Panc1 (cell line): ENCODE measurements at regions not wholly inside any gene's neighbourhood (a gene's known extent, or its start where the extent isn't known, plus 50 kb on each side); places are given as distances from the start of the nearest gene placed in this dataset.

Experiments used
- ATAC-seq: fragments of 200-7000 bp; cut with Tn5 transposase; 2 replicates; pipeline ENCODE4 v1.9.1; 2020; ENCODE audit warnings: mild to moderate bottlenecking, moderate library complexity
- BruUV-seq: library from RNA; stranded (reverse); fragments of 400-500 nt; replicated peaks from 2 replicates; lab custom pipeline; 2021; lab: Mats Ljungman, UMichigan
- CTCF ChIA-PET: fragments of 300-600 bp; sonication (Branson Sonifier 250); formaldehyde crosslinking; loops from one replicate; lab custom pipeline; 2022; ENCODE audit warnings: antibody characterized with exemption; lab: Charles Lee
- POLR2A ChIA-PET: fragments of 300-600 bp; sonication (Branson Sonifier 250); formaldehyde crosslinking; loops from one replicate; lab custom pipeline; 2022; ENCODE audit warnings: antibody characterized with exemption; lab: Charles Lee
- DNase-seq: peaks from one replicate; pipeline ENCODE4 v3.0.0-alpha.2; 2010; ENCODE audit warnings: low read depth, low spot score
- H3K27ac ChIP-seq: 2 replicates; pipeline ENCODE4 v1.5.1; 2011; ENCODE audit warnings: mild to moderate bottlenecking, low read length, inconsistent platforms
- H3K27me3 ChIP-seq: fragments of 200-500 bp; sonication (Bioruptor generic); 2 replicates; pipeline ENCODE4 v1.6.0; 2014; ENCODE audit warnings: low read length, inconsistent platforms; ENCODE audit not compliant: control insufficient read depth, insufficient read depth
- H3K36me3 ChIP-seq: fragments of 200-500 bp; sonication (Bioruptor generic); 2 replicates; pipeline ENCODE4 v1.5.1; 2014; ENCODE audit warnings: inconsistent platforms, mild to moderate bottlenecking, low read length, moderate library complexity; ENCODE audit not compliant: control insufficient read depth, insufficient read depth
- H3K4me1 ChIP-seq: 2 replicates; pipeline ENCODE4 v1.5.1; 2011; ENCODE audit warnings: inconsistent platforms, mild to moderate bottlenecking, low read length, moderate library complexity; ENCODE audit not compliant: control insufficient read depth, insufficient read depth
- H3K4me3 ChIP-seq, 2 experiments: 2 replicates each; pipeline ENCODE4 v1.5.1; 2011 to 2012; ENCODE audit warnings: low read depth in 2 of 2, low read length in 2 of 2, mild to moderate bottlenecking in 2 of 2, inconsistent platforms in 1 of 2, moderate library complexity in 1 of 2
- H3K9me3 ChIP-seq: fragments of 200-500 bp; sonication (Bioruptor generic); 2 replicates; pipeline ENCODE4 v1.5.1; 2014; ENCODE audit warnings: low read depth, mild to moderate bottlenecking, inconsistent platforms, low read length, moderate library complexity; ENCODE audit not compliant: control insufficient read depth, insufficient read depth
- CTCF ChIP-seq: fragments of 450-650 bp; IDR thresholded peaks from 2 replicates; pipeline ENCODE4 v1.5.1; 2017; ENCODE audit warnings: mild to moderate bottlenecking
- POLR2AphosphoS5 ChIP-seq: IDR thresholded peaks from 2 replicates; pipeline ENCODE4 v1.6.1; 2012; ENCODE audit warnings: mild to moderate bottlenecking, low read depth, low read length, moderate library complexity
- SIN3A ChIP-seq: IDR thresholded peaks from 2 replicates; pipeline ENCODE4 v1.6.1; 2012; ENCODE audit warnings: low read depth, mild to moderate bottlenecking, low read length, moderate library complexity, borderline replicate concordance; ENCODE audit not compliant: insufficient read depth
- TCF7L2 ChIP-seq: IDR thresholded peaks from 2 replicates; pipeline ENCODE4 v1.6.1; 2011; ENCODE audit warnings: mild to moderate bottlenecking, low read depth, low read length, inconsistent platforms
- in situ Hi-C: cut with HindIII; loops from 2 replicates; pipeline ENCODE4 v1.10.0; 2016; ENCODE audit warnings: low sequenced_read_pairs, low pct_unique_long_range_greater_than_20kb
- intact Hi-C: fragments of 100-400 bp; cut with micrococcal nuclease; formaldehyde crosslinking; loops from one replicate; pipeline ENCODE4 v1.10.0; 2022; ENCODE audit not compliant: unreplicated experiment
- TF ChIP-seq, protein P1 (sequence below), 2 experiments: IDR thresholded peaks; 2 replicates each; pipeline ENCODE4 v1.6.1; 2011 to 2012; ENCODE audit warnings: low read depth in 2 of 2, control low read depth in 1 of 2, low read length in 1 of 2, mild to moderate bottlenecking in 1 of 2, moderate library complexity in 1 of 2; ENCODE audit not compliant: insufficient read depth in 1 of 2

- DNase-seq (no peak), ATAC-seq (no peak)
- Histone ChIP-seq H3K27ac (no peak overlapping the region), H3K27me3 (no peaks in the 10 kb centered on the region), H3K36me3 (no peaks in the 10 kb centered on the region), H3K4me3 (no peak overlapping the region), H3K4me1 (no peaks in the 10 kb centered on the region), H3K9me3 (no peaks in the 10 kb centered on the region)
- POLR2A ChIA-PET, result no interaction called here
- no TSS peak for BruUV-seq
- CTCF ChIA-PET, result no interaction called here
- in situ Hi-C loops (no loop called here), intact Hi-C loops (no loop called here)
- TF ChIP-seq, protein P1, sequence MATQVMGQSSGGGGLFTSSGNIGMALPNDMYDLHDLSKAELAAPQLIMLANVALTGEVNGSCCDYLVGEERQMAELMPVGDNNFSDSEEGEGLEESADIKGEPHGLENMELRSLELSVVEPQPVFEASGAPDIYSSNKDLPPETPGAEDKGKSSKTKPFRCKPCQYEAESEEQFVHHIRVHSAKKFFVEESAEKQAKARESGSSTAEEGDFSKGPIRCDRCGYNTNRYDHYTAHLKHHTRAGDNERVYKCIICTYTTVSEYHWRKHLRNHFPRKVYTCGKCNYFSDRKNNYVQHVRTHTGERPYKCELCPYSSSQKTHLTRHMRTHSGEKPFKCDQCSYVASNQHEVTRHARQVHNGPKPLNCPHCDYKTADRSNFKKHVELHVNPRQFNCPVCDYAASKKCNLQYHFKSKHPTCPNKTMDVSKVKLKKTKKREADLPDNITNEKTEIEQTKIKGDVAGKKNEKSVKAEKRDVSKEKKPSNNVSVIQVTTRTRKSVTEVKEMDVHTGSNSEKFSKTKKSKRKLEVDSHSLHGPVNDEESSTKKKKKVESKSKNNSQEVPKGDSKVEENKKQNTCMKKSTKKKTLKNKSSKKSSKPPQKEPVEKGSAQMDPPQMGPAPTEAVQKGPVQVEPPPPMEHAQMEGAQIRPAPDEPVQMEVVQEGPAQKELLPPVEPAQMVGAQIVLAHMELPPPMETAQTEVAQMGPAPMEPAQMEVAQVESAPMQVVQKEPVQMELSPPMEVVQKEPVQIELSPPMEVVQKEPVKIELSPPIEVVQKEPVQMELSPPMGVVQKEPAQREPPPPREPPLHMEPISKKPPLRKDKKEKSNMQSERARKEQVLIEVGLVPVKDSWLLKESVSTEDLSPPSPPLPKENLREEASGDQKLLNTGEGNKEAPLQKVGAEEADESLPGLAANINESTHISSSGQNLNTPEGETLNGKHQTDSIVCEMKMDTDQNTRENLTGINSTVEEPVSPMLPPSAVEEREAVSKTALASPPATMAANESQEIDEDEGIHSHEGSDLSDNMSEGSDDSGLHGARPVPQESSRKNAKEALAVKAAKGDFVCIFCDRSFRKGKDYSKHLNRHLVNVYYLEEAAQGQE (IDR thresholded peaks at IDR 0.05; ENCODE audit: insufficient read depth in 1 of 2, low read depth in 2 of 2, low read length in 1 of 2), result no peak
- no peak for TF ChIP-seq POLR2AphosphoS5
- TF ChIP-seq TCF7L2, result no peak
- no peak for TF ChIP-seq SIN3A
- no peak for TF ChIP-seq CTCF
These were observed 270.8 kb downstream of the GATA3 start for GRCh38 chr10:8325024-8325980.

DNA sequence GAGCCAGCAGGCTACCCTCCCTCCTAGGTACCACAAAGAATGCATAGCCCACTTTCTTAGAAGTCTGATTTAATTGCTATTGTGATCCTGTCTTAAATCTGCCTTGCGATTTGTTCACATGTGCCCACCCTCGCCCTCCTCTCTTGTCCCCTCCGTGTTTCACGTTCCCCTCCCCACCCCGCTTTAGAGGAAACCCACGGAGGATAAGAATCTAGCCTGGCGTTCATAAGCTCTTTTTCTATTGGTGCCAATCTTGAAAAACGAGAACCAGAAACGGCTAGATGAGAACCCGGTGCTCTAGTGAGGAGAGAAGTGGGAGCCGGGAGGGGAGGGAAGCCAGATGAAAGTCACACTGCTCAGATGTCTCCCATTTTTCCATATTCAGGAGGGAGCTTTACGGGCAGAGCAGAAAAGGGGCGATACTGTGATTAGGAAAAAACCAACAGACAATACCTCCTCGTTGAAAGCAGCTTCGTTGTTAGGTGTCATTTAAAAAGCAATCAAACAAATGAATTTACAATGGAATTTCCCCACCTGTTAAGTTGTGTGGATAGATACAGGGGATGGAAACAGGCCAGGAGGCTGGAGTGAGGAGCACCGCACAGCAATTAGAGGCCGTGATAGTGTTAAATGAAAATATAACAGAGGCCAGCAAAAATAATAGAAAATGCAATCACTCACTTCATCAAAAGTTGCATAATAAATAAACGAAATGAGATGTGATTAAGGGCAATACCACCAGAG lies 272.1 kb downstream of the GATA3 start:
- H3K9me3 ChIP-seq, result no peaks in the 10 kb centered on the region
- TF ChIP-seq, protein P1 (IDR thresholded peaks at IDR 0.05; ENCODE audit: insufficient read depth in 1 of 2, low read depth in 2 of 2, low read length in 1 of 2), result no peak
- TF ChIP-seq POLR2AphosphoS5 (no peak), SIN3A (no peak), CTCF (no peak), TCF7L2 (no peak)
- no TSS peak for BruUV-seq
- ChIA-PET CTCF (no interaction called here), POLR2A (no interaction called here)
- in situ Hi-C loops, result no loop called here
- no peaks in the 10 kb centered on the region for H3K27me3 ChIP-seq
- no peaks in the 10 kb centered on the region for H3K4me1 ChIP-seq
- DNase-seq, result no peak
- intact Hi-C loops, result no loop called here
- H3K27ac ChIP-seq, result no peak overlapping the region
- no peak overlapping the region for H3K4me3 ChIP-seq
- no peaks in the 10 kb centered on the region for H3K36me3 ChIP-seq
- ATAC-seq, result no peak
